GM12872 (cell line): ENCODE measurements at regions not wholly inside any gene's neighbourhood (a gene's known extent, or its start where the extent isn't known, plus 50 kb on each side); places are given as distances from the start of the nearest gene placed in this dataset.

Source experiments
- CTCF ChIP-seq: IDR thresholded peaks from 3 replicates; pipeline ENCODE4 v1.5.1; 2011; ENCODE audit warnings: low read depth, mild to moderate bottlenecking, low read length, moderate library complexity; ENCODE audit not compliant: insufficient read depth

GRCh38 chr2:240200230-240201051 lies 60.0 kb upstream of the OTOS start:
- no peak for TF ChIP-seq CTCF

GRCh38 chr2:240201866-240202265 lies 61.4 kb upstream of the OTOS start:
- TF ChIP-seq CTCF = no peak

GRCh38 chr2:240202586-240202985 lies 62.1 kb upstream of the OTOS start:
- no peak for TF ChIP-seq CTCF

GRCh38 chr2:240203031-240203787 lies 62.8 kb upstream of the OTOS start:
- no peak for TF ChIP-seq CTCF

GRCh38 chr2:240203788-240204270 lies 63.4 kb upstream of the OTOS start:
- TF ChIP-seq CTCF = no peak

- TF ChIP-seq CTCF = no peak
Observed at GRCh38 chr2:240204431-240205276, 64.2 kb upstream of the OTOS start.

GRCh38 chr2:240205348-240205747 lies 64.9 kb upstream of the OTOS start:
- TF ChIP-seq CTCF = no peak
